Lower lobe of right lung (tissue), 2 donors: ENCODE measurements at regions not wholly inside any gene's neighbourhood (a gene's known extent, or its start where the extent isn't known, plus 50 kb on each side); places are given as distances from the start of the nearest gene placed in this dataset.
"Not testable (repeated sequence)": the region's sequence is repeated elsewhere in the genome, so short reads cannot be mapped to it uniquely, and the experiment has no call there.

Experiments
- ATAC-seq, 2 donors: fragments of 200-7000 bp; cut with Tn5 transposase; one replicate each; pipeline ENCODE4 v1.9.1; 2020 to 2022; ENCODE audit warnings: mild to moderate bottlenecking in 2 of 2, moderate library complexity in 2 of 2
- DNase-seq: peaks from one replicate; pipeline ENCODE4 v3.0.0-alpha.2; 2020
- H3K27ac ChIP-seq: fragments of 200-600 bp; one replicate; pipeline ENCODE4 v1.8.0; 2022
- H3K27me3 ChIP-seq: fragments of 200-600 bp; one replicate; pipeline ENCODE4 v1.8.0; 2022; ENCODE audit warnings: low read depth
- H3K36me3 ChIP-seq: fragments of 200-600 bp; one replicate; pipeline ENCODE4 v1.8.0; 2022; ENCODE audit warnings: mild to moderate bottlenecking
- H3K4me1 ChIP-seq: fragments of 200-600 bp; one replicate; pipeline ENCODE4 v1.8.0; 2022
- H3K4me3 ChIP-seq: fragments of 200-600 bp; one replicate; pipeline ENCODE4 v1.8.0; 2022; ENCODE audit warnings: mild to moderate bottlenecking
- H3K9me3 ChIP-seq: fragments of 200-600 bp; one replicate; pipeline ENCODE4 v1.8.0; 2022
- CTCF ChIP-seq: fragments of 200-600 bp; IDR thresholded peaks from one replicate; pipeline ENCODE4 v1.8.0; 2022; ENCODE audit warnings: antibody characterized with exemption, mild to moderate bottlenecking
- intact Hi-C: fragments of 100-400 bp; cut with DNase I; formaldehyde crosslinking; loops from one replicate; pipeline ENCODE4 v1.11.0; 2022
- donor health status: DM: no; HTN: yes; CAD: no; lungs with severe emphysema.

DNA sequence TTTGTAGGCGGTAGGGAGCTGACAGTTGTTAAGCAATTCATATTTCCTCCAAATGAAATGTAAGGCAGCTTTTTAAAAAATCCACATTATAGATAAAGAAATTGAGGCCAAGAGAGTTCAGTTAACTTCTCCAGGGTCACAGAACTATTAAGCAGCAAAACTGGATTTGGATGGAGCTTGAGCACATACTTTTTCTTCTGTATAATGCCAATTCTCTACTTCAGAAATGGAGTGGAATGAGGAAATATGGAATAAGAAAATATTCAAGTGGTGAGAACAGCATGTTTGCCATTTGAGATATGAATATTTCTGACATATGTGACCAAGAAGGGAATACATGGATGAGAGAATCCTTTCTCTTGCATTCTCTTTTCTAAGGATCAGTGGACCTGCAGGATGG lies 233.1 kb downstream of the FOXG1 start:
- intact Hi-C loops: no loop called here
- DNase-seq: no peak

DNA sequence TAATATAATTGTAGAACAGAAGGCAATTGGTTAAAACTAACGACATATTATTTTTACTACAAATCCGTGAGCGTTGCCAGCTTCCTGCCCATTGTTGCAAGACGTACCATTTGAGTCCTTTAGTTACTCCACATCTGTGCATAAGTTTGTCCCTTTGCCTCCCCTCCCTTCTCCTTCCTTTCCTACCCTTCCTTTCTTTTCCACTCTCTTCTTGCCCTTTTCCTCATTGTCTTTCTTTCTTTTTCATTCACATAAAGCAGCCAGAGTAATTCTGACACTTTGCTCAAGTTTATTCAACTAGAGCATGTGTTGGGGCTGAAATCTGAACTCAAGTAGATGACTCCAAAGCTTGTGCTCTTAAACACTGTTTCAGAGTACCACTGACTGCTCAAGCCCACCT lies 239.1 kb downstream of the FOXG1 start:
- no peak overlapping the region for H3K4me3 ChIP-seq
- intact Hi-C loops: no loop called here
- H3K27ac ChIP-seq: no peak overlapping the region
- H3K9me3 ChIP-seq: no peaks in the 10 kb centered on the region
- no peak for TF ChIP-seq CTCF
- no peaks in the 10 kb centered on the region for H3K4me1 ChIP-seq
- ATAC-seq (no peak), DNase-seq (no peak)
- no peaks in the 10 kb centered on the region for H3K36me3 ChIP-seq
- H3K27me3 ChIP-seq: no peaks in the 10 kb centered on the region

More for the DNA sequence above, 233.1 kb downstream of the FOXG1 start:
- no peaks in the 10 kb centered on the region for H3K27me3 ChIP-seq
- no peak for ATAC-seq
- no peaks in the 10 kb centered on the region for H3K36me3 ChIP-seq
- TF ChIP-seq CTCF: no peak
- H3K4me1 ChIP-seq: no peaks in the 10 kb centered on the region
- no peak overlapping the region for H3K27ac ChIP-seq
- H3K9me3 ChIP-seq: no peaks in the 10 kb centered on the region
- H3K4me3 ChIP-seq: no peak overlapping the region

GRCh38 chr14:29007990-29008389 lies 241.4 kb downstream of the FOXG1 start:
- H3K9me3 ChIP-seq: no peaks in the 10 kb centered on the region
- TF ChIP-seq CTCF: no peak
- H3K36me3 ChIP-seq: no peaks in the 10 kb centered on the region
- H3K27me3 ChIP-seq: no peaks in the 10 kb centered on the region
- intact Hi-C loops: no loop called here
- no peak overlapping the region for H3K4me3 ChIP-seq
- no peak for ATAC-seq
- H3K4me1 ChIP-seq: no peaks in the 10 kb centered on the region
- H3K27ac ChIP-seq: no peak overlapping the region
- DNase-seq: no peak

- Histone ChIP-seq H3K27me3 (no peaks in the 10 kb centered on the region), H3K4me1 (no peaks in the 10 kb centered on the region), H3K36me3 (no peaks in the 10 kb centered on the region), H3K9me3 (no peaks in the 10 kb centered on the region), H3K4me3 (no peak overlapping the region), H3K27ac (no peak overlapping the region)
- DNase-seq (peak; percentile 41), ATAC-seq (no peak)
- intact Hi-C loops: no loop called here
- TF ChIP-seq CTCF: peak; percentile 49
Observed at GRCh38 chr14:29016050-29016900, 249.7 kb downstream of the FOXG1 start.

DNA sequence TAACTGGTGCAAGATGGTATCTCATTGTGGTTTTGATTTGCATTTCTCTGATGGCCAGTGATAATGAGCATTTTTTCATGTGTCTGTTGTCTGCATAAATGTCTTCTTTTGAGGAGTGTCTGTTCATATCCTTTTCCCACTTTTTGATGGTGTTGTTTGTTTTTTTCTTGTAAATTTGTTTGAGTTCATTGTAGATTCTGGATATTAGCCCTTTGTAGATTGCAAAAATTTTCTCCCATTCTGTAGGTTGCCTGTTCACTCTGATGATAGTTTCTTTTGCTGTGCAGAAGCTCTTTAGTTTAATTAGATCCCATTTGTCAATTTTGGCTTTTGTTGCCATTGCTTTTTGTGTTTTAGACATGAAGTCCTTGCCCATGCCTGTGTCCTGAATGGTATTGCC lies 256.9 kb downstream of the FOXG1 start:
- H3K27me3 ChIP-seq, ATAC-seq, H3K36me3 ChIP-seq, H3K27ac ChIP-seq, H3K4me3 ChIP-seq, H3K4me1 ChIP-seq, intact Hi-C loops, DNase-seq: not testable (repeated sequence)
- H3K9me3 ChIP-seq: peaks cover 15% of the 10 kb centered on the region

DNA sequence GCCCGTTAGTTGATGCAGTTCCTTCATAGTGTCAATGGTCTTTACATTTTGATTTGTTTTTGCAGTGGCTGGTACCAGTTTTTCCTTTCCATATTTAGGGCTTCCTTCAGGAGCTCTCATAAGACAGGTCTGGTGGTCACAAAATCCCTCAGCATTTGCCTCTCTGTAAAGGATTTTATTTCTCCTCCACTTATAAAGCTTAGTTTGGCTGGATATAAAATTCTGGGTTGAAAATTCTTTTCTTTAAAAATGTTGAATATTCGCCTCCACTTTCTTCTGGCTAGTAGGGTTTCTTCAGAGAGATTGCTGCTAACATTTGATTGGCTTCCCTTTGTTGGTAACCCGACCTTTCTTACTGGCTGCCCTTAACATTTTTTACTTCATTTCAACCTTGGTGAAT lies 260.9 kb downstream of the FOXG1 start:
- H3K4me1 ChIP-seq, H3K27me3 ChIP-seq, H3K27ac ChIP-seq, H3K4me3 ChIP-seq, ATAC-seq, H3K36me3 ChIP-seq, DNase-seq, intact Hi-C loops: not testable (repeated sequence)
- peaks cover 15% of the 10 kb centered on the region for H3K9me3 ChIP-seq

GRCh38 chr14:29027941-29028705 lies 261.5 kb downstream of the FOXG1 start:
- ATAC-seq: not testable (repeated sequence)

More at GRCh38 chr14:29027941-29028705, 261.5 kb downstream of the FOXG1 start:
- DNase-seq, H3K27me3 ChIP-seq, H3K36me3 ChIP-seq, H3K4me1 ChIP-seq, H3K27ac ChIP-seq, intact Hi-C loops, H3K4me3 ChIP-seq: not testable (repeated sequence)
- H3K9me3 ChIP-seq: peaks cover 15% of the 10 kb centered on the region
